ENCODE measurements at regions not wholly inside any gene's neighbourhood (a gene's known extent, or its start where the extent isn't known, plus 50 kb on each side); places are given as distances from the start of the nearest gene placed in this dataset.

- FAIRE-seq = no peak
These were observed 138.5 kb downstream of the RBM26 start for GRCh38 chr13:79267560-79267959.

- FAIRE-seq = no peak
These were observed 147.6 kb downstream of the RBM26 start for GRCh38 chr13:79258489-79258888.

GRCh38 chr13:79246578-79246949, 159.5 kb downstream of the RBM26 start:
- FAIRE-seq = no peak

- FAIRE-seq = no peak
These were observed 160.0 kb downstream of the RBM26 start for GRCh38 chr13:79245937-79246577.

GRCh38 chr13:79241697-79242096, 164.4 kb downstream of the RBM26 start:
- no peak for FAIRE-seq

GRCh38 chr13:79237981-79238380, 168.1 kb downstream of the RBM26 start:
- FAIRE-seq = no peak

GRCh38 chr13:79231887-79232286, 174.2 kb downstream of the RBM26 start:
- no peak for FAIRE-seq

GRCh38 chr13:79229761-79230160, 176.3 kb downstream of the RBM26 start:
- FAIRE-seq = no peak

GRCh38 chr13:79228972-79229371, 177.1 kb downstream of the RBM26 start:
- FAIRE-seq = no peak

- no peak for FAIRE-seq
These were observed 178.6 kb downstream of the RBM26 start for GRCh38 chr13:79227418-79227817.

- FAIRE-seq = no peak
These were observed 179.1 kb downstream of the RBM26 start for GRCh38 chr13:79226938-79227337.

- no peak for FAIRE-seq
These were observed 179.8 kb downstream of the RBM26 start for GRCh38 chr13:79226250-79226649.

GRCh38 chr13:79225487-79226232, 180.4 kb downstream of the RBM26 start:
- no peak for FAIRE-seq

- no peak for FAIRE-seq
These were observed 183.4 kb downstream of the RBM26 start for GRCh38 chr13:79222427-79223205.

GRCh38 chr13:79212064-79212619, 193.9 kb downstream of the RBM26 start:
- no peak for FAIRE-seq

GRCh38 chr13:79211377-79211776, 194.7 kb downstream of the RBM26 start:
- no peak for FAIRE-seq

- FAIRE-seq = no peak
These were observed 208.1 kb downstream of the RBM26 start for GRCh38 chr13:79197933-79198332.

GRCh38 chr13:79196843-79197242, 209.2 kb downstream of the RBM26 start:
- FAIRE-seq = no peak

- no peak for FAIRE-seq
These were observed 209.7 kb downstream of the RBM26 start for GRCh38 chr13:79196366-79196765.

GRCh38 chr13:79194727-79195126, 211.3 kb downstream of the RBM26 start:
- FAIRE-seq = no peak

- no peak for FAIRE-seq
These were observed 211.8 kb downstream of the RBM26 start for GRCh38 chr13:79194272-79194671.

GRCh38 chr13:79191501-79191900, 214.6 kb downstream of the RBM26 start:
- no peak for FAIRE-seq

GRCh38 chr13:79190932-79191331, 215.1 kb downstream of the RBM26 start:
- FAIRE-seq = no peak

All from islet of Langerhans (tissue), 1 donor.